Esophagus squamous epithelium (tissue), 4 donors: ENCODE measurements at regions not wholly inside any gene's neighbourhood (a gene's known extent, or its start where the extent isn't known, plus 50 kb on each side); places are given as distances from the start of the nearest gene placed in this dataset.
A peak's percentile ranks its signal among the peaks of the same experiment; 100 is the strongest.

Experiments used
- POLR2A ChIP-seq, 4 donors: fragments of 450-650 bp; IDR thresholded peaks; one replicate each; pipeline ENCODE4 v1.6.1; 2017; ENCODE audit warnings: antibody characterized with exemption in 4 of 4, mild to moderate bottlenecking in 4 of 4, moderate library complexity in 3 of 4
- TF ChIP-seq, protein P1 (sequence below), 6 experiments: fragments of 450-650 bp in 4 of 6; fragments of 200-600 bp in 2 of 6; sonication (generic) in 2 of 6; IDR thresholded peaks; one replicate each; pipeline ENCODE4 v1.5.1; 2016 to 2019; ENCODE audit warnings: antibody characterized with exemption in 6 of 6, mild to moderate bottlenecking in 4 of 6, moderate library complexity in 4 of 6

GRCh38 chr1:227447531-227447990 is 115.8 kb upstream of the ZNF678 start:
- TF ChIP-seq, protein P1, sequence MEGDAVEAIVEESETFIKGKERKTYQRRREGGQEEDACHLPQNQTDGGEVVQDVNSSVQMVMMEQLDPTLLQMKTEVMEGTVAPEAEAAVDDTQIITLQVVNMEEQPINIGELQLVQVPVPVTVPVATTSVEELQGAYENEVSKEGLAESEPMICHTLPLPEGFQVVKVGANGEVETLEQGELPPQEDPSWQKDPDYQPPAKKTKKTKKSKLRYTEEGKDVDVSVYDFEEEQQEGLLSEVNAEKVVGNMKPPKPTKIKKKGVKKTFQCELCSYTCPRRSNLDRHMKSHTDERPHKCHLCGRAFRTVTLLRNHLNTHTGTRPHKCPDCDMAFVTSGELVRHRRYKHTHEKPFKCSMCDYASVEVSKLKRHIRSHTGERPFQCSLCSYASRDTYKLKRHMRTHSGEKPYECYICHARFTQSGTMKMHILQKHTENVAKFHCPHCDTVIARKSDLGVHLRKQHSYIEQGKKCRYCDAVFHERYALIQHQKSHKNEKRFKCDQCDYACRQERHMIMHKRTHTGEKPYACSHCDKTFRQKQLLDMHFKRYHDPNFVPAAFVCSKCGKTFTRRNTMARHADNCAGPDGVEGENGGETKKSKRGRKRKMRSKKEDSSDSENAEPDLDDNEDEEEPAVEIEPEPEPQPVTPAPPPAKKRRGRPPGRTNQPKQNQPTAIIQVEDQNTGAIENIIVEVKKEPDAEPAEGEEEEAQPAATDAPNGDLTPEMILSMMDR (IDR thresholded peaks at IDR 0.05): peak in 2 of 6 experiments; percentile 20 to 46
- no peak for TF ChIP-seq POLR2A (IDR thresholded peaks at IDR 0.05)
